ENCODE measurements at regions not wholly inside any gene's neighbourhood (a gene's known extent, or its start where the extent isn't known, plus 50 kb on each side); places are given as distances from the start of the nearest gene placed in this dataset.

DNA sequence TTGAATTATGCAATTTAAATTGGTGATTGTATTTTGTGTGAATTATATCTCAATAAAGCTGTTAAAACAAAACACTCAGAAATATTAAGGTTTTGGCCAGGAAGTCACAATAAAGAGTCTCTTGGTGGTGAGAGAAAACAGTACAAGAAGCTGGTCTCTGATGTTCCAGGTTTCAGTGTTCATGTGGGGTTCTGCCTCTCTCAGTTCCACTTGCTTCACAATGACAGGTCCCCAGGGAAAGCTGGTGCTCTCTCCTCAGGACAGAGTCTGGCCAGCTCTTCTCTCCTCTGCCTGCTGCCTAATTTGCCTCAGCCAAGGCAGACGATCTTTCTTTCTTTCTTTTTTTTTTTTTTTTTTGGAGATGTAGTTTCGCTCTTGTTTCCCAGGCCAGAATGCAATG is 342.9 kb upstream of the PLXNA2 start:
- DNase-seq (ENCODE audit: low read depth), result no peak

GRCh38 chr1:208593306-208594006 is 349.3 kb upstream of the PLXNA2 start:
- no peak for DNase-seq (ENCODE audit: low read depth)

DNA sequence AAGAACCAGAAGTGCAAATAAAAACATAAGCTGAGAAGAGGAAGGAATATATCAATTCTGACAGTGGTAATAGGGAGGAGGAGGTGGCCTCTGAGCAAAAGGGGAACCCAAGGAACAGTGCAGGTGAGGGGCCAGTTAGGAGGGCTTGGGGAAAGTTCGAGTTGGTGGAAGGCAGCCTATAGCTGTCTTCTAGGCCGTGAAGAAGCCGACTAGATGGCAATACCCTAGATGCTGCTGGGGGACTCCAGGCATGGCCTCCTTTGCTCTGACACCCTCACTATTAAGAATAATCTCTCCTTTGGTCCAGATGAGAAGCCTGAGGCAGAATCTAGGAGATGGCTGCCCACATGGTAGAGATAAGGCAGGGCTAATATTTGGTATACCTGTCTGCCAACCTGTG is 351.1 kb upstream of the PLXNA2 start:
- no peak for DNase-seq (ENCODE audit: low read depth)

DNA sequence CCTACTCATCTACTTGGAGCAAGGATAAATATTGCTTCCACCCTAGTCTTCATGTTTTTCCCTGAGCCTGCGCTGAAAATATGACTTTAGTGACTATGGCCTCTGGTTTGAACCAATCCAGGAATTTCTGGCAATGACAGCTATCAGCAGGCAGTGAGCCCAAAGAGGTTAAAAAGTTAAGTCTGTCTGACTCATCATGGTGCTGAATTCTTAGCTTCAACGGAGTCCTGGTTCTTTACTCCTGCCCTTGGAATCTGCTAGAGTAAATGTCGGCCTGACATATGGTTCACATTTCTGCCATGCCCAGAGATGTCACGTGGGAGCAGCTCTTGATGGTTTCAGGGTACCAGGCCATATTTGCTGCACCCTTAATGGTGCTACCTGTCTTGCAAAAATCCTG is 351.6 kb upstream of the PLXNA2 start:
- no peak for DNase-seq (ENCODE audit: low read depth)

GRCh38 chr1:208597571-208597970 is 353.4 kb upstream of the PLXNA2 start:
- DNase-seq (ENCODE audit: low read depth), result no peak

DNA sequence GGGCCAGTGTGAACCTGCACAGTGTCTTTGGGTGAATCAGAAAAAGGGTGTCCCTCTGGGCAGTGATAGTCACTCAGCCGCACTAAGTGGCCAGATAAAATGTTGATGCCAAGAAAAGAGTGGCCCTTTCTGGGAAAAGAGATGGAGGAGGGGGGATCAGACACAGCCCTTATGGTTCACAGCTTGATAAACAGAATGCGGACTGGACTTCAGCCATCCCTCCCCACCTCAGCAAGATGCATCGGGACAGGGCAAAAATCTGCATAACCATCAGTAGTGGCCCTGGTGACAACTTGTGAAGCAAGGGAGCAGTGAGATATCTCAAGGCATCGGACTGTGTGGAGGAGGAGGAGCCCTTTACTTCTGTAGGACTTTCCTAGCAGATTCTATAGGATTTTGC is 353.8 kb upstream of the PLXNA2 start:
- DNase-seq (ENCODE audit: low read depth), result no peak

DNA sequence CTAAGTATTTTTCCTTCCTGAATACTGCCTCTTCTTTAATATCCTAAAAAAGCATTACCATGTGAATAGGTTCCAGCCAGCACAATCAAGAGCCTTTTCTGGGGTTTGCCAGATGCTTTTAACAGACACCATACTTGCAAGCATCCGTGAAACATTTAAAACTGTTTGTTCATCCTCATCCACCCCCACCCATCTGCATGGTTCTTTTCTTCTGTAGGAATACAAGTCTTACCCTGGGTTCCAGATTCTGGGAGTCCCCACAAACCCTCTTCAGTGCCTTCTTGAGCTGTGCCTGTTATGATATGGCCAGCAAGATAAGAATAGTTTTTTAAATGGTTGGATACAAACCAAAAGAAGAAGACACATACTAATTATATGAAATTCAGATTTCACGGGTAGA is 354.9 kb upstream of the PLXNA2 start:
- no peak for DNase-seq (ENCODE audit: low read depth)

DNA sequence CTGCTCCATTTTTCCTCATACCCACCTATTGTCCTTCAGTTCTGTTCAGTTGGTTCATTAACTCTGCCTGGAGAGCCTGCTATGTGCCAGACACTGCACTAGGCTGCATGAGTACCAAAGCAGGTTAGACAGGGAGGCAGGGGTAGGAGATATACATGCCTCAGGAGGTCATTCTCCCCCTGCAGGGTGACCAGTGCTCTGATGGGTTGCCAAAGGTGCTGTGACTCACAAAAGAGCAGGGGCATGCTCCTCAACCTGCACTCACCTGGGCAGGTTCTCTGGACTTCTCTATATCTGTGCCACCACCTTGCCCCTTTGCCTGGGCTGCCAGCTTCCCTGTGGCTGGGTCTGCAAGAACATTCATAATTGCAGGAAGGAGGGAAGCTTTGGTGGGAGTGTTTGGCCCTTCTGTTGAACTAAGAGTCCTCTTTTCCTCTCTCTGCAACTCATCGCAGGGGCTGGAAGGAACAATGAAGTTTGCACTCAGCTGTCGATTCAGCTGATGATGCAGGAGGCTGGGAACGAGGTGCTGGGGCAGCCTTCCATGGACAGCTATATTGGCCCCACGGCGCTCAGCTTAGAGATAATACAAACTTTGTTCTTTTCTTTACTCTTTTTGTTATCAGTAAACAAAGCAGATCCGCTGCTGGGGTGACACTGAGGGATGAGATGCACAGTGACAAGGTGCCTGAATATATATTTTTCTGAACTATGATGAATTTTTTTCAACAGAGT is 356.4 kb upstream of the PLXNA2 start:
- no peak for DNase-seq (ENCODE audit: low read depth)

GRCh38 chr1:208601561-208601960 is 357.4 kb upstream of the PLXNA2 start:
- no peak for DNase-seq (ENCODE audit: low read depth)

GRCh38 chr1:208603721-208604120 is 359.5 kb upstream of the PLXNA2 start:
- DNase-seq (ENCODE audit: low read depth), result no peak

DNA sequence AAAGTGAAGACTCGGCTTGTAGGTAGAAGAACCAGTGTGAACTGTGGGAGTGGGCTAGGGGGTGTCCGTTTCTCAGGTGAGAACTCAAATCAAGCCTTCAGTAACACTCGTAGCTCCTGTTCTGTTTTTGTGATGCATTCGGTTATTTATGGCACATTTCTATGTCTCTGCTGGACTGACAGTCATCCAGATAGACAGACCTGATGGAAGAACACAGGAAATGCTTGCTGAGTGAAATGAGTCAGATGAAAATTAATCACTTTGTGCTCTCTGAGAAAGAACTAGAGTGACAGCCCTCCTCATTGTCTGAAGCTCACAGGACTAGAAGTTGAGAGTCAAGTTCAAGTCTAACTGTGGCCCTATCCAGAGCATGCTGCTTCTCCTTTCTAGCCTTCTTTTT is 360.1 kb upstream of the PLXNA2 start:
- DNase-seq (ENCODE audit: low read depth), result no peak

DNA sequence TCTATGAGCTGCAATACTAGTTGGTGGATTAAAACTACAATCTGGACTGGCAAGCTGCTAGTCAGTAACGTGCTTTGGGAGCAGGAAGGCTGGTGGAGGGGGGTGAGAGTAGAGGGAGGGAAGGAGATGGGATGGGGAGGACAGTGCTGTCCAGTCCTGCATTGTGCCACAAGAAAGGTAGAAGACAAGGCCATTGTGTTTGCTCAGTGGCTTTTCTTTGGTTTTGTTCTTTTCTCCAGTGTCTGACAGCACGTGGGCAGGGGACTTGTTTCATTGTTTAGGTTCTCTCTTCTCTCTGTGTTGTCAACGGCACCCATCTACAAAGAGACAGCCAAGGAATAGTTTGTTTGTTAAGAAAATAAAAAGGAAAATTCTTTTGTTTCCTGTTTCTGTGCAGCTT is 362.8 kb upstream of the PLXNA2 start:
- no peak for DNase-seq (ENCODE audit: low read depth)

DNA sequence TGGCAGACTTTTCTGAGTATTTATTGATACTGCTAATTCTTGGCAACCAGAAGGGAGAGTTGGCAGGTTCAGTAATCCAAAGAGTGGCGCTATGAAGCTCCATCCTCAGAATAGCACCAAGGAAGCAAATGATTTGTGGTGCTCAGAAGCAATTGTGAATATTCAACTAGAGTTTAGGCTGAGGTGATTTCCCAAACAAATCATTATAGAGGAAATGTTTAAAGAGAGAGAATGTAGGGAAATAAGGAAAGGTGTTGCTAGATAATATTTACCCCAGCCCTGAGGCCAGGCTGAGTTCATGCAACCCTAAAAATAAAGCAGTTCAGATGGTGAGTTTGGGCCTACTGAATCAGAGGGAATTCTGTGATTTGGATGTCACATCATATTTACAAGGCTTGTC is 363.4 kb upstream of the PLXNA2 start:
- no peak for DNase-seq (ENCODE audit: low read depth)

- no peak for DNase-seq (ENCODE audit: low read depth)
Observed at GRCh38 chr1:208614610-208615009, 370.4 kb upstream of the PLXNA2 start.

DNA sequence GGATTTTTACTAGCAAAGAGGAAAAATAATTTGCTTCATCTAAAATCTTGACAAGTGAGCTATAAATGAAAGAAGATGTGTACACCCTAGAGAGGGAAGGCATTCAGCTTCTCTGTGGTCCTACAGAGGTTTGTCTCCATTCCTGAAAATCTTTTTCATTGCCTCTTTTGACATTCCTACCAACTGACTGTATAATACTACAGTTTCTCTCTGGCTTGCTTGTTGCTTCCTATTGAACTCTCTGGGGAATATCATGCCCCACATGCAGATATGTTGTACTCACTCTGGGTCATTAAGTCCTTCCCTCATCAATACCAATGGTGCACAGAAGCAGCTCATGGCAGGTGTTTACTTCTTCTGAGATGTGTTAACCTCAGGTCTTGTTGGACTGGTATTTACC is 371.2 kb upstream of the PLXNA2 start:
- DNase-seq (ENCODE audit: low read depth), result no peak

GRCh38 chr1:208616776-208617175 is 372.6 kb upstream of the PLXNA2 start:
- DNase-seq (ENCODE audit: low read depth), result no peak

GRCh38 chr1:208628022-208628914 is 384.1 kb upstream of the PLXNA2 start:
- no peak for DNase-seq (ENCODE audit: low read depth)

DNA sequence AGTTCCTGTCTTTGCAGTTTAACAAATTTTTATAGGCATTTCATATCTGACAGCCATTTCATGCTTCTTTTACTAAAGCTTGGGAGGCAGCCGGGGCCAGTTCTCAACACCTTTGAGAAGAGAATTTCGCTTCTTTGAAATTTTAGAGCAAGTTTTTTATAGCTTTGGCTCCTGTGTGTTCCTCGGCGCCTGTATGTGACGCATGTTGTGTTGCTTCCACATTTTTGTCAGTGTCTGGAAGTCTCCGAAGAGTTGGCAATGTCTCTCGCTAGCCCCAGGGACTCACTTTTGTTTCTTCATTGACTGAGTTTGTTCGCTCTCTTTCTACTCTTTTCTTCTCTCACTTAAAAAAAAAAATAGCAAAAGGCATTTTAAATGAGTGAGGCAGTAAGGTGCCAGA is 386.9 kb upstream of the PLXNA2 start:
- DNase-seq (ENCODE audit: low read depth), result no peak

DNA sequence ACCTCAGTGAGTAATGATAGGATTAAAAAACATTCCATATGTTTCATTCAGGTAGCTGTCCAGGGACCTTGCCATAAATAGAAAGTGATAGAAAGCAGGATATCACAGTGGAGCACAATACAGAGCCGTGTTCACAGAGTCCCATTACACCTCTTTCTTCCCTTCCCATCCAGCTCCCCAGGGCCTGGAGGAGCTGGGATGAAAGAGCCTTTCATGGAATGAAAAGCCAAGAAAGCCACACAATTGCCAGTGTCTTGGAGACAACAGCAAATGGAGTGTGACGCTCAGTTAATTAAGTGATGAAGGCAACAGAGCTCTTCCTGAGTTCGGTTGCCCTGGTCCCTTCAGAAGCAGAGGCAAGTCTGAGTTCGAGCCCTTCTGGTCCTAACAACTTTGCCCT is 387.3 kb upstream of the PLXNA2 start:
- DNase-seq (ENCODE audit: low read depth), result no peak

GRCh38 chr1:208634346-208635140 is 390.4 kb upstream of the PLXNA2 start:
- DNase-seq (ENCODE audit: low read depth), result no peak

DNA sequence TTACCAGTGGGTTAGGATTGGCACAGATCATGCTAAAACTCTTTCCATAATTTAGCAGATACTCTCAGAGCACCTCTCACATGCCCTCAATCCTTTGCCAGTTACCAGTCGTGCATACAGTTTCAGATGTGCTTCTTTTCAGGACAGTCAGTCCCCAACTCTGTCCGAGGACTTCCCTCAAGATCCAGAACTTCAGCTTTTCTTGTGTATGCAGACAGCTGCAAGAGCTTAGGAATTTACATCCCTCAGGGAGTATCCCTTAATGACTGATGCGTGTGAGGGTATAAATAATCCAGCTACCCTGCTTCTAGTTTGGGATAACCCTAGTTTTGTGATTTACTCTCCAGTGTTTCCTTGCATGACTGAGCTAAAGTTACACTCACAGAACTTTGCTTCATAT is 393.0 kb upstream of the PLXNA2 start:
- DNase-seq (ENCODE audit: low read depth), result no peak

GRCh38 chr1:208639382-208639781 is 395.2 kb upstream of the PLXNA2 start:
- DNase-seq (ENCODE audit: low read depth), result no peak
